NT2/D1 (cell line): ENCODE measurements at regions not wholly inside any gene's neighbourhood (a gene's known extent, or its start where the extent isn't known, plus 50 kb on each side); places are given as distances from the start of the nearest gene placed in this dataset.
A peak's percentile ranks its signal among the peaks of the same experiment; 100 is the strongest.

Experiments
- DNase-seq: peaks from one replicate; pipeline ENCODE4 v3.0.0-alpha.2; 2011; ENCODE audit warnings: low read depth, low spot score
- H3K27me3 ChIP-seq: 2 replicates; pipeline ENCODE4 v1.6.0; 2011; ENCODE audit warnings: mild to moderate bottlenecking; ENCODE audit not compliant: insufficient read length, insufficient read depth
- H3K36me3 ChIP-seq: 2 replicates; pipeline ENCODE4 v1.6.1; 2011; ENCODE audit warnings: mild to moderate bottlenecking, low read length, mixed read lengths; ENCODE audit not compliant: insufficient read depth, insufficient read length
- H3K4me1 ChIP-seq: 2 replicates; pipeline ENCODE4 v1.5.1; 2011; ENCODE audit not compliant: insufficient read depth, insufficient read length
- H3K4me3 ChIP-seq: 2 replicates; pipeline ENCODE4 v1.5.1; 2011; ENCODE audit warnings: low read depth; ENCODE audit not compliant: insufficient read length
- H3K9ac ChIP-seq: 2 replicates; pipeline ENCODE4 v1.6.0; 2011; ENCODE audit warnings: low read depth; ENCODE audit not compliant: insufficient read length
- H3K9me3 ChIP-seq: 2 replicates; pipeline ENCODE4 v1.5.1; 2011; ENCODE audit warnings: mild to moderate bottlenecking, low read length; ENCODE audit not compliant: insufficient read depth
- SUZ12 ChIP-seq: IDR thresholded peaks from 2 replicates; pipeline ENCODE4 v1.6.1; 2011; ENCODE audit not compliant: insufficient read length, insufficient read depth; ENCODE audit errors: extremely low read depth
- YY1 ChIP-seq: IDR thresholded peaks from 2 replicates; pipeline ENCODE4 v1.6.1; 2011; ENCODE audit not compliant: insufficient read length, insufficient read depth
- ZNF274 ChIP-seq: IDR thresholded peaks from 2 replicates; pipeline ENCODE4 v1.6.1; 2011; ENCODE audit warnings: mild to moderate bottlenecking, low read depth, low read length

DNA sequence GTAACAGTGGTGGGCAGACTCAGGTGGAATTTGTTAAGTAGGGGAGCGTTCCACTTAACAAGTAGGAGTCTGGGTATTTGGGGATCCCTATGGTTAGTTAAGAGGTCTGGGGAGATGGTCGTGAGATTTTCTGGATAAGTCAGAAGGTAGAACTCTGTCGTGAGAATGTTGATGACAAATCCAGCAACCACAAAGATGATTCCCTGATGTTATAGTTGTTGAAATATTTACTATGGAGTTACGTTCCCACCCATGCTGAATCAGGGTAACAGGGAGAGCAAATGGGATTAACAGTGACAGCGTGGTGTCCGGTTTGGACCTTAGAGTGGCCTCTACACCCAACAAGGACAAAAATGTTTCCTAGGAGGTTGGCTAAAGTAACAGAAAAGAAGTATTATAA is 110.8 kb downstream of the MFSD1 start:
- Histone ChIP-seq H3K36me3 (no peaks in the 10 kb centered on the region), H3K9me3 (no peaks in the 10 kb centered on the region), H3K27me3 (no peaks in the 10 kb centered on the region), H3K9ac (no peak overlapping the region), H3K4me3 (no peak overlapping the region), H3K4me1 (no peaks in the 10 kb centered on the region)
- no peak for TF ChIP-seq YY1
- no peak for TF ChIP-seq ZNF274
- TF ChIP-seq SUZ12 = no peak
- DNase-seq = no peak

DNA sequence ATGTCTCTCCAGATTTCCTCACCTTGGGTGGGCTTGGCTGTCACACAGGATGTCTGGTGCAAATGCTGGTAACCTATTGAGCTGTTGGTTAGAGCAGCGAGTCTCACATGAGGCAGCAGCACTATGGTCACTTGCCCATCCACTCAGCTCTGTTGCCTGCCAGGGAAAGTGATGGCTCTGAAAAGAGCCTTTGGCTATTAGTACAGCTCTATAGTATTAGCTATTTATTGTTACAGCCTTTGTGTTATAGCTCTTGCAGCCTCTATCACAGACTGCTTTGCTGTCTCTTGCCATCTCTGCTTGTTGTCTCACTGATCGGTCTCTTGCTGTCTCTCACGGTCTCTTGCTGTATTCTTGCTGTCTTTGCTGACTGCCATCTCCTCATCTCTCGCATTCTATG is 114.3 kb downstream of the MFSD1 start:
- no peaks in the 10 kb centered on the region for H3K27me3 ChIP-seq
- TF ChIP-seq YY1 (no peak), ZNF274 (no peak), SUZ12 (no peak)
- H3K9me3 ChIP-seq = no peaks in the 10 kb centered on the region
- H3K9ac ChIP-seq = no peak overlapping the region
- DNase-seq = no peak
- no peaks in the 10 kb centered on the region for H3K36me3 ChIP-seq
- no peaks in the 10 kb centered on the region for H3K4me1 ChIP-seq
- no peak overlapping the region for H3K4me3 ChIP-seq

DNA sequence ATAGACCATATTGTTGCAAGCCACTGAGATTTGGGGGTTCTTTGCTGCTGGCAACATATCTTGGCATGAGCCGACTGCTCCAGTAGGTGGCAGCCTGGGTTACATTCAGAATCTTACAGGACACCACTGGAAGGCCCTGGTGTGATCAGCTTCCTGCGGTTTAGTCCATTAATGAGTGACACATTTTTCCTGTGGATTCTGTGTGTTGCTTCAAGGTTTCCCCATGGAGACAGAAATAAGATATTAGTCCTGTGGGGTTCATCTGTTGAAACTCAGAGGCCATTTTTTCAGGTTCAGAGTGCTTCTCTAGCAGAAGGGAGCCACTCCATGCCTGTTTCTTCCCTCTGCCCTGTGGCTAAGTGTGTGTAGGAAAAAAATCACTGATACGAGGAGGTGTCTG is 116.2 kb downstream of the MFSD1 start:
- no peaks in the 10 kb centered on the region for H3K4me1 ChIP-seq
- no peak overlapping the region for H3K4me3 ChIP-seq
- H3K9me3 ChIP-seq = no peaks in the 10 kb centered on the region
- no peaks in the 10 kb centered on the region for H3K36me3 ChIP-seq
- TF ChIP-seq ZNF274 (no peak), SUZ12 (no peak), YY1 (no peak)
- H3K9ac ChIP-seq = no peak overlapping the region
- H3K27me3 ChIP-seq = no peaks in the 10 kb centered on the region
- DNase-seq = peak; percentile 54

DNA sequence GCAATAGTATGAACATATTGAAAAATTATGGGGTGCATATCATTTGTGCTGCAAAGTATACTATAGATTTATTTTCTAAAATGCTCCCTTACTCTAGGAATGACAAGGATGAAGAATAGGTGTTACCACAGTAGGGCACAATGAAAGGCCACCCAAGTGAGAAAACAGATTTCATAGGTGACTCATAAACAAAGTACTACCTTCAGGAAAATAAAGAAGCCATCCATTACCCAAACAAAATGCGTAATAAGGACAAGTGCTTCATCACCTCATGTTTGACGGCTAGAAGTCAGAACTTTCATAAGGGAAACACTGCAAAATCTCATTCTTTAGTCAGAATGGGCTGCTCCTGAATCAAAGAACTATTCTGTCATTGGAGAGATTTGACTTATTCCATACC is 116.6 kb downstream of the MFSD1 start:
- no peak for TF ChIP-seq YY1
- no peak for DNase-seq
- H3K4me1 ChIP-seq = no peaks in the 10 kb centered on the region
- no peaks in the 10 kb centered on the region for H3K9me3 ChIP-seq
- no peaks in the 10 kb centered on the region for H3K36me3 ChIP-seq
- no peaks in the 10 kb centered on the region for H3K27me3 ChIP-seq
- no peak overlapping the region for H3K9ac ChIP-seq
- no peak overlapping the region for H3K4me3 ChIP-seq

DNA sequence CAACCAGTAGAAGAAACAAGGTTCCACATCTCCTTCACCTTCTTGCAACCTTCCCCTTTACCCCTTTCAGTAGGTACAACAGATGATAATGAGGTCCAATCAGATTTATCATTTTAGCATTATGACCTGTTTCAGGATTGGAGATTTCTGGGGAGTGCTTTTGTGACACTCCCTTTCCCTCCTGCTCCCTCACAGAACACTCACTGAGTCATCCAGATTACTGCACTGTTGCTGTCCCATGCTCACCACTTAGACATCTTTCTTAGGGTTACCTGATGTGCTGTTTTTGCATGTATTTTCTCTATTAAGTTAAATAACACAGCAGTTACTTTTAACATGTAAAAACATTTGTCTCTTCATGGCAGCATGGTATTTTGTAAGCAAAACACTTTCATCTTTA is 118.5 kb downstream of the MFSD1 start:
- Histone ChIP-seq H3K36me3 (no peaks in the 10 kb centered on the region), H3K9ac (no peak overlapping the region), H3K9me3 (no peaks in the 10 kb centered on the region), H3K27me3 (no peaks in the 10 kb centered on the region), H3K4me1 (no peaks in the 10 kb centered on the region), H3K4me3 (no peak overlapping the region)
- no peak for DNase-seq
- TF ChIP-seq YY1 (no peak), SUZ12 (no peak), ZNF274 (no peak)

DNA sequence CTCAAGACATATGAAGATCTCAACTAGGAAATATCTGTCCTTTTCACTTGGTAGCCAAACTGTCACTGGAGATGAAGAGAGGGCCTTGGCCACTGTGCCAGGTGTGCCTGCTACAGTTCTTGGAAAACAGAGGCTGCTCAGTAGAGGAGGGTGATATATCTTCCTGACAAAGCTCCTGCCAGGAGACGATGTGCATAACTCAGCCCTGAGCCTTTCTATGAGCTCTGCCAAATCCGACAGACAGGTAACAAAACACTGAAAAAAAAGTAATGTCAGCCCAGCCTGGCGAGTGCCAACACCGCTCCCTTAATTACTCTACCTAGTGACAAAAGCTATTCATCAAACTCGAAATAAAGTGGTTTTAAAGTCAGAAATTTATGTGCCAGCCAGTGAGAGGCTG is 123.2 kb downstream of the MFSD1 start:
- Histone ChIP-seq H3K9me3 (no peaks in the 10 kb centered on the region), H3K27me3 (no peaks in the 10 kb centered on the region), H3K4me1 (no peaks in the 10 kb centered on the region), H3K36me3 (no peaks in the 10 kb centered on the region), H3K4me3 (no peak overlapping the region), H3K9ac (no peak overlapping the region)
- TF ChIP-seq ZNF274 (no peak), YY1 (no peak)
- no peak for DNase-seq

DNA sequence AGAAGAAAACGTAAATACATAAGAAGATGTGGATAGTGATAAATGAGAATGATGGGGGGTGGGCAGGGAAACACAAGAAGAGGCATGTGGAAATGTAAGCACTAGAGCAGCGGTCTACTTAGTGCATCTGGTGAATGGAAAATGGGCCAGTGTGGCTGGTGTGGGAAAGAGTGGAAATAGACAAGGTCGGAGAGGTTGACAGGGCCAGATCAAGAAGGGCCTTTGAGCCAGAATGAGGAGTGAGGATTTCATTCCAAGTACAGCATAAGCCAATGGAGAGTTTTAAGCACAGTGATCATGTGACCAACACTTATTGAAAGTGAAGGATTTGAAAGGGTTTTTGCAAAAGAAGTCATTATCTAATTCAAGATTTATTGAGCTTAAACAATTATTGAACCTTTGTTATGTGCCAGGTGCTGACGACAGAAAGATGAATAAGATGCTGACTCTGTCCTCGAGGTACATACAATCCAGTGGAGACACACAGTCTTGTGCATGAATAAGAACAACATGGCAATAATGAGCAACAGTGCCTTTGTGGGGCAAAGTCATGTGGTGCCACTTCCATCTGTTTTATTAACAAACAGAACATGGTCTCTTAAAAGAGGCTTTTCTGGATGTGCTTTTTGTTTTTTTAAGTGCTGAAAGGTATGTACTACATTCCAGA is 124.1 kb downstream of the MFSD1 start:
- no peak overlapping the region for H3K4me3 ChIP-seq
- H3K9me3 ChIP-seq = no peaks in the 10 kb centered on the region
- no peaks in the 10 kb centered on the region for H3K4me1 ChIP-seq
- no peaks in the 10 kb centered on the region for H3K27me3 ChIP-seq
- no peak for DNase-seq
- TF ChIP-seq ZNF274 = no peak
- TF ChIP-seq SUZ12 = no peak
- TF ChIP-seq YY1 = no peak
- H3K9ac ChIP-seq = no peak overlapping the region
- H3K36me3 ChIP-seq = no peaks in the 10 kb centered on the region

DNA sequence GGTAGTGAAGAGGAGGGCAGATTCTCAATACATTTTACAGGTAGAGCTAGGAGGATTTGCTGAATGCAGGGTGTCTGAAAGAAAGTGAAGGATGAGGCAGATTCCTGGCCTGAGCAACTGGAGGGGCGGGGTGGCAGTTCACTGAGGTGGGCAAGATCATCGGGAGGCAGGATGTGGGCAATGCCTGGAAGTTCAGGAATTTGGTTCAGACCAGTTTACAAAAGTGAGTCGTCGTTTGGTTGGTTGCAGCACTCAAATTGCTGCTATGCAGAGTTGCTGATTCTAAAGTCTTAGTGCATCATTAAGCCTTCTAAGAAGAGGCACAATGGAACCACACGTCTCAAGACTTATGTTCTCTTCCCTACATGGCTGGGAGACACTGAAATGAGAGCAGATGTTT is 134.0 kb downstream of the MFSD1 start:
- Histone ChIP-seq H3K4me1 (no peaks in the 10 kb centered on the region), H3K9me3 (no peaks in the 10 kb centered on the region), H3K9ac (no peak overlapping the region), H3K36me3 (no peaks in the 10 kb centered on the region), H3K27me3 (no peaks in the 10 kb centered on the region), H3K4me3 (no peak overlapping the region)
- no peak for DNase-seq
- TF ChIP-seq YY1 = no peak
- no peak for TF ChIP-seq ZNF274
- no peak for TF ChIP-seq SUZ12
